ENCODE measurements at regions not wholly inside any gene's neighbourhood (a gene's known extent, or its start where the extent isn't known, plus 50 kb on each side); places are given as distances from the start of the nearest gene placed in this dataset.

DNA sequence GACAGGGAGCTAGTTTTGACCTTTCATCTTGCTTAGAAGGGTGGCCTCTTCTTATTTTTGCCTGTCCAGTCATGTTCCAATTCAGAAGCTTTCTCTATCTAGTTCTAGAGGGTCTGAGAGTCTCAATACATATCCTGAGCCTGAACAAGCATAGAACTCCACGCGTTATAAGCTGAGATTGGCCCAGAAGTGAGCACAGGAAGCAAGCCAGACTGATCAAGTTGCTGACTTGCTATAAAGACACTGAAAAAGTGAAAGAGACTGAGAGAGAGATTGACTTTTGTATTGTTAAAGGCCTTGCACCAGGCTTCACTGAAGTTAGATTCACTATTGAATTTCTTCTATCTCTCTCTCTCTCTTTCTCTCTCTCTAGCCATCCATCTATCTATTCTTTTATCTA is 142.7 kb upstream of the DOCK10 start:
- H3K27ac Mint-ChIP-seq (ENCODE audit: unreplicated experiment) = no peak overlapping the region
- no peak overlapping the region for H3K4me3 Mint-ChIP-seq (ENCODE audit: unreplicated experiment)
- H3K27me3 Mint-ChIP-seq (ENCODE audit: unreplicated experiment) = no peaks in the 10 kb centered on the region
- H3K36me3 Mint-ChIP-seq (ENCODE audit: unreplicated experiment) = no peaks in the 10 kb centered on the region
- no peaks in the 10 kb centered on the region for H3K4me1 Mint-ChIP-seq (ENCODE audit: unreplicated experiment)
- TF ChIP-seq, protein P1, sequence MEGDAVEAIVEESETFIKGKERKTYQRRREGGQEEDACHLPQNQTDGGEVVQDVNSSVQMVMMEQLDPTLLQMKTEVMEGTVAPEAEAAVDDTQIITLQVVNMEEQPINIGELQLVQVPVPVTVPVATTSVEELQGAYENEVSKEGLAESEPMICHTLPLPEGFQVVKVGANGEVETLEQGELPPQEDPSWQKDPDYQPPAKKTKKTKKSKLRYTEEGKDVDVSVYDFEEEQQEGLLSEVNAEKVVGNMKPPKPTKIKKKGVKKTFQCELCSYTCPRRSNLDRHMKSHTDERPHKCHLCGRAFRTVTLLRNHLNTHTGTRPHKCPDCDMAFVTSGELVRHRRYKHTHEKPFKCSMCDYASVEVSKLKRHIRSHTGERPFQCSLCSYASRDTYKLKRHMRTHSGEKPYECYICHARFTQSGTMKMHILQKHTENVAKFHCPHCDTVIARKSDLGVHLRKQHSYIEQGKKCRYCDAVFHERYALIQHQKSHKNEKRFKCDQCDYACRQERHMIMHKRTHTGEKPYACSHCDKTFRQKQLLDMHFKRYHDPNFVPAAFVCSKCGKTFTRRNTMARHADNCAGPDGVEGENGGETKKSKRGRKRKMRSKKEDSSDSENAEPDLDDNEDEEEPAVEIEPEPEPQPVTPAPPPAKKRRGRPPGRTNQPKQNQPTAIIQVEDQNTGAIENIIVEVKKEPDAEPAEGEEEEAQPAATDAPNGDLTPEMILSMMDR (IDR thresholded peaks at IDR 0.05) = no peak
- H3K9me3 Mint-ChIP-seq (ENCODE audit: unreplicated experiment) = no peaks in the 10 kb centered on the region
- DNase-seq (ENCODE audit: extremely low spot score, unreplicated experiment) = no peak

DNA sequence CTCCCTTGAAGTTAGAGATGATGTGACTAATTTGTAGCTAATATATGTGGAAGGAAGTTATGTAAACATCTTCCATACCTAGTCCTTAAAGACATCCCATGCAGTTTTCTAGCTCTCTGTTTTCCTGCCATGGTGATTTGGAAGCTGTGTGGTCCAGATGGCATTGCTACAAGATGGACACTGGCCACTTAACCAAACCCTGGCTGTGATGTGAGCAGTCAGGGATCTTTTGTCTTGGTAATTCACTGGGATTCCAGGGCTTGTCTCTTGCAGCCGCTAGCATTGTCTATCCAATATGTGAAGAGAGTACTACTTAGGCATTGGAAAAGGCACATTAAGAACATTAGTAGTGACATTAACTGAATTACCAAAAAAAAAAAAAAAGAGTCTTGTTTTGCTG is 139.9 kb upstream of the DOCK10 start:
- no peaks in the 10 kb centered on the region for H3K36me3 Mint-ChIP-seq (ENCODE audit: unreplicated experiment)
- no peaks in the 10 kb centered on the region for H3K4me1 Mint-ChIP-seq (ENCODE audit: unreplicated experiment)
- no peaks in the 10 kb centered on the region for H3K27me3 Mint-ChIP-seq (ENCODE audit: unreplicated experiment)
- no peak for DNase-seq (ENCODE audit: extremely low spot score, unreplicated experiment)
- TF ChIP-seq, protein P1 (IDR thresholded peaks at IDR 0.05) = no peak
- no peak overlapping the region for H3K27ac Mint-ChIP-seq (ENCODE audit: unreplicated experiment)
- H3K4me3 Mint-ChIP-seq (ENCODE audit: unreplicated experiment) = no peak overlapping the region
- H3K9me3 Mint-ChIP-seq (ENCODE audit: unreplicated experiment) = no peaks in the 10 kb centered on the region

DNA sequence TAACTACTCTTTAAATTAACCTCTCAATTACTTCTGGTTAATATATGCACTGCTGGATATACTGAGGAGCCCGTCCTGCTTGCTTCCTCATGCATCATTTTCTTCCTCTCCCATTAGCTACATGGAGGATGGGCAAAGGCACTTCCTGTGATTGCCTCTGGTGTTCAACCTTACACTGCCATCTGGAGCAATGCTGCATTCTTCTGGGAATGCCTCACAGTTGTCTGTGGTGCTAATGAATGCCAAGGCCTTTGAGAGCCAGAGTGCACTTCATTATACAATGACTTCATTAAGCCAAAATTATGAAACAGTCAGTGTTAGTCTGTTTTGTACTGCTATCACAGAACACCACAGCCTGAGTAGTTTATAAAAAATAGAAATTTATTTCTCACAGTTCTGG is 134.8 kb upstream of the DOCK10 start:
- H3K4me3 Mint-ChIP-seq (ENCODE audit: unreplicated experiment) = no peak overlapping the region
- H3K36me3 Mint-ChIP-seq (ENCODE audit: unreplicated experiment) = no peaks in the 10 kb centered on the region
- no peak for DNase-seq (ENCODE audit: extremely low spot score, unreplicated experiment)
- H3K27ac Mint-ChIP-seq (ENCODE audit: unreplicated experiment) = no peak overlapping the region
- TF ChIP-seq, protein P1 (IDR thresholded peaks at IDR 0.05) = no peak
- H3K27me3 Mint-ChIP-seq (ENCODE audit: unreplicated experiment) = no peaks in the 10 kb centered on the region
- H3K4me1 Mint-ChIP-seq (ENCODE audit: unreplicated experiment) = peaks cover 4% of the 10 kb centered on the region
- H3K9me3 Mint-ChIP-seq (ENCODE audit: unreplicated experiment) = no peaks in the 10 kb centered on the region

DNA sequence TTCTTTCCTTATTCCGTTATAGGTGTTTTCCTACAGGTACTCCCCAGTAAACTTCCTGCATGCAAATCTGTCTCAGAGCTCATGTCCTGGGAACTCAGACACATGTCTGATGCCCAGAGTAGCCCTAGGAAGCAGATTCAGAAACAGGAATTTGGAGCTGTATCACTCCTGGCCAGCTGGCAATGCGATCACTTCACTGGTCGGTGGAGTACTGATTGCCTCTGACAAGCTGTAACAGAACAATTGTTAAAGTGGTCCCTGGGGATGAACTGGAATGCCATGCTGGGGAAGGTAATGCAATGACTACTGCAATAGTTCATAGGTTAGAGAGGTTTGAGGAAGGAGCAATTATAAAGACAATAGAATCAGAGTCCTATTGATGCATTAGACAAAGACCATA is 131.6 kb upstream of the DOCK10 start:
- Mint-ChIP-seq H3K36me3 (ENCODE audit: unreplicated experiment) (no peaks in the 10 kb centered on the region), H3K27ac (ENCODE audit: unreplicated experiment) (no peak overlapping the region), H3K4me3 (ENCODE audit: unreplicated experiment) (no peak overlapping the region), H3K27me3 (ENCODE audit: unreplicated experiment) (no peaks in the 10 kb centered on the region), H3K4me1 (ENCODE audit: unreplicated experiment) (peaks cover 4% of the 10 kb centered on the region), H3K9me3 (ENCODE audit: unreplicated experiment) (no peaks in the 10 kb centered on the region)
- TF ChIP-seq, protein P1 (IDR thresholded peaks at IDR 0.05) = no peak
- DNase-seq (ENCODE audit: extremely low spot score, unreplicated experiment) = no peak

DNA sequence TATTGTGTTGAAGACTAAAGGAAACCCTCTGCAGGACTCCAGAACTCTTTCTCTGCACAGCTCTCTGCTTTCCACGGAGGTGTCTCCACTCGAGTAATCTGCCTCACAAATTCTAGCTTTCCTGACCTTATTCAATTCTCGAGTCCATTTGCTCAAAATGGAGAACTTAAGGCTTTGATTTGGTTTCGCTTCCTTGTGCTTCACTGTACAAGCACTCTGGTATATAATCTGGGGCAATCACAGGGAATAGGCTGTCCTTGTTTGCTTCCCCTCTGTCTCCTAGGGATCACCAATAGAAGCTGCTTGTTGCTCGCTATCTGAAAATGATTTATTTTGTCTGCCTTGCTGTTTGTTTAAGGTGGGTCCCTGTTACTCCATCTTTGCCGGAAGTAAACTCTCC is 129.1 kb upstream of the DOCK10 start:
- DNase-seq (ENCODE audit: extremely low spot score, unreplicated experiment) = no peak
- Mint-ChIP-seq H3K4me1 (ENCODE audit: unreplicated experiment) (peaks cover 4% of the 10 kb centered on the region), H3K4me3 (ENCODE audit: unreplicated experiment) (no peak overlapping the region), H3K27ac (ENCODE audit: unreplicated experiment) (no peak overlapping the region), H3K9me3 (ENCODE audit: unreplicated experiment) (no peaks in the 10 kb centered on the region), H3K36me3 (ENCODE audit: unreplicated experiment) (no peaks in the 10 kb centered on the region), H3K27me3 (ENCODE audit: unreplicated experiment) (no peaks in the 10 kb centered on the region)
- TF ChIP-seq, protein P1 (IDR thresholded peaks at IDR 0.05) = no peak

All from osteocyte (in vitro differentiated cells).